NB4 (cell line): ENCODE measurements at regions not wholly inside any gene's neighbourhood (a gene's known extent, or its start where the extent isn't known, plus 50 kb on each side); places are given as distances from the start of the nearest gene placed in this dataset.
"Not testable (repeated sequence)": the region's sequence is repeated elsewhere in the genome, so short reads cannot be mapped to it uniquely, and the experiment has no call there.

ENCODE experiments used
- DNase-seq: peaks from one replicate; pipeline ENCODE4 v3.0.0; 2010; ENCODE audit warnings: low read depth
- H3K4me3 ChIP-seq: one replicate; pipeline ENCODE4 v1.5.1; 2011; ENCODE audit warnings: mild to moderate bottlenecking, low read depth, low read length, moderate library complexity
- CTCF ChIP-seq: IDR thresholded peaks from one replicate; pipeline ENCODE4 v1.5.1; 2012; ENCODE audit warnings: low read depth, low read length
- MYC ChIP-seq: IDR thresholded peaks from 2 replicates; pipeline ENCODE4 v1.6.1; 2011; ENCODE audit warnings: low read depth, low read length
- POLR2A ChIP-seq: IDR thresholded peaks from 2 replicates; pipeline ENCODE4 v1.6.1; 2011; ENCODE audit warnings: mild to moderate bottlenecking; ENCODE audit not compliant: insufficient read length; ENCODE audit errors: extremely low read depth
- TF ChIP-seq, protein P1 (sequence below): IDR thresholded peaks from 2 replicates; pipeline ENCODE4 v1.6.1; 2011; ENCODE audit warnings: low read depth, low read length

- TF ChIP-seq, protein P1, sequence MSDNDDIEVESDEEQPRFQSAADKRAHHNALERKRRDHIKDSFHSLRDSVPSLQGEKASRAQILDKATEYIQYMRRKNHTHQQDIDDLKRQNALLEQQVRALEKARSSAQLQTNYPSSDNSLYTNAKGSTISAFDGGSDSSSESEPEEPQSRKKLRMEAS, result no peak
- TF ChIP-seq MYC (no peak), POLR2A (no peak)
- no peak for DNase-seq
- H3K4me3 ChIP-seq, result no peak overlapping the region
These were observed 107.4 kb upstream of the SGCD start for GRCh38 chr5:156219483-156220005.

DNA sequence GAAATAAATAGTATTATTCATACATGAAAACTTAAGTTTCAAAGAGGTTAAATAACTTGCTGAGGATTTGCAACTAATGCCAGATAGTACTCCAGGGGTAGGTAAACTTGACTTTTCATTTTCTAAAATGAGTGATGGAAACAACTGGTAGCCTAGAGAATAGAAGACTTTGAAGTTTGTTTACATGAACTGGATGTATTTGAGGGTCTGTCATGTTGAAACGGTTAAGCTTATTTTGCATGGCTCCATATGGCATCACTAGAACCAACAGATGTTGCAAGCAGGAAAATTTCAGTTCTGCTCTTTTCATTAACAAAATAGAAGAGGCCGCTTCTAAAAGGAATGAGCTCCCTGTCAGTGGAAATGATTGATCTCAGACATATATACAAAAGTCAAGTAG is 105.1 kb upstream of the SGCD start:
- no peak overlapping the region for H3K4me3 ChIP-seq
- no peak for DNase-seq

DNA sequence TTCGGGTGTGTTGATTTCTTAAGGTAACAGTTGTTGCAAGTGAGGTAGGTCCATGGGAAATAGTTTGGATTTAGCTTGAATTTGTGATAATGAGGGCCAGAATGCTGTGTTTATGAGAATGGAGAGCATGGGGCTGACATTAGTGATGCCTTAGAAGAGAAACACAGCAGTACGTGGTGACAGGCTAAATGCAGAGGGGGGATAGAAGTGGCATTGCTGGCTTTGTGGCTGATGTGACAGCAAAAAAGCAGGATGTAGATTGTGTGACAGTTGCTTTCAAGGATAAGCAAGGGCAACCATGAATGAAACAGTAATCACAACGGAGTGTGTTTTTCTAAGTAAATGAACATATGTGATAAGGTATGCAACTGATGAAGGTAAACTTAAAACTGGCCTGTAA is 103.4 kb upstream of the SGCD start:
- no peak for DNase-seq
- TF ChIP-seq MYC (no peak), CTCF (no peak), POLR2A (no peak)
- TF ChIP-seq, protein P1, result no peak
- no peak overlapping the region for H3K4me3 ChIP-seq

More for the DNA sequence above, 105.1 kb upstream of the SGCD start:
- TF ChIP-seq, protein P1, result no peak
- TF ChIP-seq CTCF (no peak), MYC (no peak), POLR2A (no peak)

DNA sequence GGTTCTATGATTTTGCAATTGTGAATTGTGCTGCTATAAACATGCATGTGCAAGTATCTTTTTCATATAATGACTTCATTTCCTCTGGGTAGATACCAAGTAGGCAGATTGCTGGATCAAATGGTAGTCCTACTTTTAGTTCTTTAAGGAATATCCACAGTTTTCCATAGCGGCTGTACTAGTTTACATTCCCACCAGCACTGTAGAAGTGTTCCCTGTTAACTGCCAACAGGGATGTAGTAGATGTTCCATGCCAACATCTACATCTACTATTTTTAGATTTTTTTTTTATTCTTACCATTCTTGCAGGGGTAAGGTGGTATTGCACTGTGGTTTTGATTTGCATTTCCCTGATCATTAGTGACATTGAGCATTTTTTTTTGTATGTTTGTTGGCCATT is 100.5 kb upstream of the SGCD start:
- H3K4me3 ChIP-seq, DNase-seq: not testable (repeated sequence)

GRCh38 chr5:156230887-156231286 is 96.1 kb upstream of the SGCD start:
- DNase-seq, result no peak
- TF ChIP-seq, protein P1, result no peak
- no peak for TF ChIP-seq CTCF
- TF ChIP-seq POLR2A, result no peak
- no peak for TF ChIP-seq MYC
- no peak overlapping the region for H3K4me3 ChIP-seq

DNA sequence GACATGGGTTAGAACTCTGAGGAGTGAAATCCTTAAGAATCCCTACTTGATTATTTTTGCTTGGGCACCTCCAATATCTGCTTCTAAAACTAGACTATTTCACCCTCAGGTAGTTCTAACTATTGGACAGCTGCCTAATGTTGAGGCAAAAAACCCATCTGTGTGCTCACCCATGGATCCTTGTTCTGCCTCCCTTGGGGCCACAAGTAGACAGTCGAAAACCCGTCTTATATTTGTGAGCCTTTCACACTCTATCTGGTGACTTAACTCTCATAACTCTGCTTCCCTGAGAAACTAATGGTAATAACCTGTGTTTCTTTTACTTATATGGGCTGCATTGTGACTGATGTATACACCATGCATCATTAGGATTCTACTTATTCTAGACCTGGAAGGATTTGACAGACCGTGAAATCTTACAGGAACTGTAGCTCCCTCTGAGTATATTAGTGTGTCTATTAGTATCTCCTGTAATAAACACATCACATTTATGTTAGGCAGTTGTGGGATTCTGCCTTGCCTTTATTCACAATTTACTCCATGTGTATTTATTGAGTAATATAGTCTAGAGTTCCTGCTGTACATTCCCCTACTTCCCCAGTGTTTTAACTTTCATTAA is 94.6 kb upstream of the SGCD start:
- DNase-seq, result no peak
- H3K4me3 ChIP-seq, result no peak overlapping the region
- TF ChIP-seq POLR2A, result no peak
- TF ChIP-seq, protein P1, result no peak
- no peak for TF ChIP-seq MYC
- no peak for TF ChIP-seq CTCF

- no peak for TF ChIP-seq POLR2A
- TF ChIP-seq, protein P1, result no peak
- no peak for TF ChIP-seq MYC
- no peak for TF ChIP-seq CTCF
- DNase-seq, result no peak
- no peak overlapping the region for H3K4me3 ChIP-seq
These were observed 89.6 kb upstream of the SGCD start for GRCh38 chr5:156237361-156237760.
